ENCODE measurements at regions not wholly inside any gene's neighbourhood (a gene's known extent, or its start where the extent isn't known, plus 50 kb on each side); places are given as distances from the start of the nearest gene placed in this dataset.

DNA sequence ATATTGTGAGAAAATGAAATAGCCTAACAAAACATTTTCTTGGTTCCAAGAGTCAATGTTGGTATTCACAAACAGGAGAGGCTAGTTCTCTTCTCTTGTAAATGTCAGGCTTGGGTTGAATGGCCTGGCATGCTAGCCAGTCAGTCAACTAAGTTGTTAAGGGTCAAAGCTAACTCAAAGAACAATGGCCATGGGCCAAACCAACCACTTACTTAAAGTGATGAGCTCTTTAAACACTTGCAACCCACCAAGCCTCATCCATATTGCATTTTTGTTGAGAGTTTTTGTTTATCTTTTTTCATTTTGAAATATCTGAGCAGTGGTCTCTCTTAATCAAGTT, 394.5 kb downstream of the RAB28 start (continued):
- TF ChIP-seq, protein P1, sequence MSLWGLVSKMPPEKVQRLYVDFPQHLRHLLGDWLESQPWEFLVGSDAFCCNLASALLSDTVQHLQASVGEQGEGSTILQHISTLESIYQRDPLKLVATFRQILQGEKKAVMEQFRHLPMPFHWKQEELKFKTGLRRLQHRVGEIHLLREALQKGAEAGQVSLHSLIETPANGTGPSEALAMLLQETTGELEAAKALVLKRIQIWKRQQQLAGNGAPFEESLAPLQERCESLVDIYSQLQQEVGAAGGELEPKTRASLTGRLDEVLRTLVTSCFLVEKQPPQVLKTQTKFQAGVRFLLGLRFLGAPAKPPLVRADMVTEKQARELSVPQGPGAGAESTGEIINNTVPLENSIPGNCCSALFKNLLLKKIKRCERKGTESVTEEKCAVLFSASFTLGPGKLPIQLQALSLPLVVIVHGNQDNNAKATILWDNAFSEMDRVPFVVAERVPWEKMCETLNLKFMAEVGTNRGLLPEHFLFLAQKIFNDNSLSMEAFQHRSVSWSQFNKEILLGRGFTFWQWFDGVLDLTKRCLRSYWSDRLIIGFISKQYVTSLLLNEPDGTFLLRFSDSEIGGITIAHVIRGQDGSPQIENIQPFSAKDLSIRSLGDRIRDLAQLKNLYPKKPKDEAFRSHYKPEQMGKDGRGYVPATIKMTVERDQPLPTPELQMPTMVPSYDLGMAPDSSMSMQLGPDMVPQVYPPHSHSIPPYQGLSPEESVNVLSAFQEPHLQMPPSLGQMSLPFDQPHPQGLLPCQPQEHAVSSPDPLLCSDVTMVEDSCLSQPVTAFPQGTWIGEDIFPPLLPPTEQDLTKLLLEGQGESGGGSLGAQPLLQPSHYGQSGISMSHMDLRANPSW (CRISPR knock-in tag; IDR thresholded peaks at IDR 0.05): no peak
- TF ChIP-seq ZNF586 (CRISPR knock-in tag; conservative IDR thresholded peaks at IDR 0.05) (no peak), PTBP1 (IDR thresholded peaks at IDR 0.05; ENCODE audit: low read depth, low read length) (no peak), RBM15 (IDR thresholded peaks at IDR 0.05; ENCODE audit: insufficient read depth, low read length) (no peak), ZNF444 (CRISPR knock-in tag; IDR thresholded peaks at IDR 0.05) (no peak)
- TF ChIP-seq, protein P2, sequence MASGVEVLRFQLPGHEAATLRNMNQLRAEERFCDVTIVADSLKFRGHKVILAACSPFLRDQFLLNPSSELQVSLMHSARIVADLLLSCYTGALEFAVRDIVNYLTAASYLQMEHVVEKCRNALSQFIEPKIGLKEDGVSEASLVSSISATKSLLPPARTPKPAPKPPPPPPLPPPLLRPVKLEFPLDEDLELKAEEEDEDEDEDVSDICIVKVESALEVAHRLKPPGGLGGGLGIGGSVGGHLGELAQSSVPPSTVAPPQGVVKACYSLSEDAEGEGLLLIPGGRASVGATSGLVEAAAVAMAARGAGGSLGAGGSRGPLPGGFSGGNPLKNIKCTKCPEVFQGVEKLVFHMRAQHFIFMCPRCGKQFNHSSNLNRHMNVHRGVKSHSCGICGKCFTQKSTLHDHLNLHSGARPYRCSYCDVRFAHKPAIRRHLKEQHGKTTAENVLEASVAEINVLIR (CRISPR knock-in tag; IDR thresholded peaks at IDR 0.05): no peak

DNA sequence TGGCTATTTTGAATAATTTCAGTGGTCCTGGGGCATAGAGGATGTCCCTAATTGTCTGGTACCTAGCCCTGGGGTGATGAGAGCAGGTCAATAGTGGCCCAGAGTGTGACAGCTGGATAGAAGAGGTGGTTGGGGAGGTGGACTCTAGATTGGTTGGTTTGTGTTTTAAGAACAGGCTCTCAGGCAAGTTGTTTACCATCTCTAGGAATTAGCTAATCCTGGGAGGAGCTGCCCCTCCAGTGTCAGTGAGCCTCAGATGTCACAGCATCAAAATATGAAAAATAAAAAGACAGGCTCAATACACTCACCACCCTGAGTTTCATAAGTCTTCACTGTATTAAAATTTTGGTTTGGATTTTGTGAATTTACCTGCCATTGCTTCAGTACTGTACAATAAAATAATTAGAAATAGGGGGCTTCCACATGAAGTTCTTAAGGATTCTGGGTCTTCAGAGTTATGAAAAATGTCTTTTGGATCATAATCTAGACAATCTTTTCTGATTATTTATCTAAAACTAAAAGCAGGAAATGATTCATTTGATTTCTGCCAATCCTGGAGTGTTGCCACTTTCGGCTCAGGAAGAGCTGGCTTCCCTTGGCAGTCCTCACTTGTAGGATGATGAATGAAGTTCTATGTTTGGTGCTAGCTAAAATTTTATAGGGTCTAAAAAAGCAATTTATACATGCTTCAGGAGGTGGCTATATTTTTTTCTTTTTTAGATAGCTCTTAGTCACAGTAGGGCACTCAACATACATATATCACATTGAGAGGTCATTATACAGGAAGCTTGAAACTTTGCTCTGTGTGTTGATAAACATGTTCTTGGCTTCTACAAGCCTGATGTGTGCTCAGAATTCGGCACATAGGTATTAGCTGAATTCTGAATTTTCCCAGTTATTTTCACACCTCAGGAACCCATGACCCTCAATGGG, 395.1 kb downstream of the RAB28 start:
- in situ Hi-C loops (cut with MboI) (no loop called here), intact Hi-C loops (cut with micrococcal nuclease) (no loop called here)
- 3% methylated on average over 2 of the region's 2 CpGs for WGBS (ENCODE audit: insufficient coverage, low coverage, missing lambda C conversion rate)
- Histone ChIP-seq H4K20me1 (replicated peaks; ENCODE audit: control insufficient read depth, insufficient read depth, low read length) (no peaks in the 10 kb centered on the region), H3K4me3 (no peak overlapping the region), H3K9me1 (ENCODE audit: control insufficient read depth, insufficient read depth, low read length) (no peaks in the 10 kb centered on the region), H3K36me3 (ENCODE audit: control insufficient read depth, insufficient read depth, low read length) (no peaks in the 10 kb centered on the region), H3K27me3 (ENCODE audit: control insufficient read depth in 2 of 2, insufficient read depth in 2 of 2, low read length in 2 of 2) (no peaks in the 10 kb centered on the region), H2AFZ (ENCODE audit: low read depth, low read length) (no peak overlapping the region), H3K27ac (ENCODE audit: extremely low read depth, low read depth, low read length) (no peak overlapping the region), H3K79me2 (ENCODE audit: control insufficient read depth, insufficient read depth, low read length) (no peaks in the 10 kb centered on the region), H3K9me3 (replicated peaks; ENCODE audit: control insufficient read depth, insufficient read depth, low read depth, low read length) (no peaks in the 10 kb centered on the region), H3K4me1 (replicated peaks in 1 of 2; ENCODE audit: control insufficient read depth in 2 of 2, insufficient read depth in 2 of 2, low read length in 2 of 2) (no peaks in the 10 kb centered on the region), H3K9ac (ENCODE audit: insufficient read depth in 1 of 2, low read depth in 2 of 2, low read length in 2 of 2) (no peak overlapping the region), H3K4me2 (ENCODE audit: insufficient read depth, low read length) (no peak overlapping the region)
- ATAC-seq: no peak
- no peak for DNase-seq (ENCODE audit: extremely low read depth in 1 of 4, low spot score in 3 of 4)
- no peak for FAIRE-seq
- CTCF ChIA-PET (ENCODE audit: low intra/inter-chr PET ratio): no interaction called here
- BruUV-seq (replicated peaks): no TSS peak
- POLR2A ChIA-PET: no interaction called here
- TF ChIP-seq, protein P3, sequence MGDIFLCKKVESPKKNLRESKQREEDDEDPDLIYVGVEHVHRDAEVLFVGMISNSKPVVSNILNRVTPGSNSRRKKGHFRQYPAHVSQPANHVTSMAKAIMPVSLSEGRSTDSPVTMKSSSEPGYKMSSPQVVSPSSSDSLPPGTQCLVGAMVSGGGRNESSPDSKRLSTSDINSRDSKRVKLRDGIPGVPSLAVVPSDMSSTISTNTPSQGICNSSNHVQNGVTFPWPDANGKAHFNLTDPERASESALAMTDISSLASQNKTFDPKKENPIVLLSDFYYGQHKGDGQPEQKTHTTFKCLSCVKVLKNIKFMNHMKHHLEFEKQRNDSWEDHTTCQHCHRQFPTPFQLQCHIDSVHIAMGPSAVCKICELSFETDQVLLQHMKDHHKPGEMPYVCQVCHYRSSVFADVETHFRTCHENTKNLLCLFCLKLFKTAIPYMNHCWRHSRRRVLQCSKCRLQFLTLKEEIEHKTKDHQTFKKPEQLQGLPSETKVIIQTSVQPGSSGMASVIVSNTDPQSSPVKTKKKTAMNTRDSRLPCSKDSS (IDR thresholded peaks at IDR 0.05; ENCODE audit: low read depth, partially characterized antibody): no peak
- TF ChIP-seq, protein P4, sequence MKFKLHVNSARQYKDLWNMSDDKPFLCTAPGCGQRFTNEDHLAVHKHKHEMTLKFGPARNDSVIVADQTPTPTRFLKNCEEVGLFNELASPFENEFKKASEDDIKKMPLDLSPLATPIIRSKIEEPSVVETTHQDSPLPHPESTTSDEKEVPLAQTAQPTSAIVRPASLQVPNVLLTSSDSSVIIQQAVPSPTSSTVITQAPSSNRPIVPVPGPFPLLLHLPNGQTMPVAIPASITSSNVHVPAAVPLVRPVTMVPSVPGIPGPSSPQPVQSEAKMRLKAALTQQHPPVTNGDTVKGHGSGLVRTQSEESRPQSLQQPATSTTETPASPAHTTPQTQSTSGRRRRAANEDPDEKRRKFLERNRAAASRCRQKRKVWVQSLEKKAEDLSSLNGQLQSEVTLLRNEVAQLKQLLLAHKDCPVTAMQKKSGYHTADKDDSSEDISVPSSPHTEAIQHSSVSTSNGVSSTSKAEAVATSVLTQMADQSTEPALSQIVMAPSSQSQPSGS (CRISPR knock-in tag; IDR thresholded peaks at IDR 0.05): no peak
- TF ChIP-seq ZNF12 (CRISPR knock-in tag; IDR thresholded peaks at IDR 0.05) (no peak), PTTG1 (tag; IDR thresholded peaks at IDR 0.05; ENCODE audit: low read depth) (no peak)

Measured in K562 (cell line).